Esophagus muscularis mucosa (tissue), 3 donors: ENCODE measurements at regions not wholly inside any gene's neighbourhood (a gene's known extent, or its start where the extent isn't known, plus 50 kb on each side); places are given as distances from the start of the nearest gene placed in this dataset.

ENCODE experiments used
- POLR2A ChIP-seq: fragments of 450-650 bp; IDR thresholded peaks from one replicate; pipeline ENCODE4 v1.6.1; 2017; ENCODE audit warnings: antibody characterized with exemption, moderate library complexity, mild to moderate bottlenecking, low read depth
- POLR2AphosphoS5 ChIP-seq, 2 donors: sonication (generic); formaldehyde crosslinking; IDR thresholded peaks; one replicate each; pipeline ENCODE4 v1.6.1; 2017; ENCODE audit warnings: antibody characterized with exemption in 2 of 2
- TF ChIP-seq, protein P1 (sequence below), 3 experiments: fragments of 200-600 bp in 2 of 3; fragments of 450-650 bp in 1 of 3; sonication (generic) in 2 of 3; IDR thresholded peaks; one replicate each; pipeline ENCODE4 v1.5.1; 2017 to 2019; ENCODE audit warnings: antibody characterized with exemption in 3 of 3, mild to moderate bottlenecking in 2 of 3, moderate library complexity in 1 of 3

GRCh38 chr6:137793805-137794515 is 73.1 kb upstream of the TNFAIP3 start:
- TF ChIP-seq, protein P1, sequence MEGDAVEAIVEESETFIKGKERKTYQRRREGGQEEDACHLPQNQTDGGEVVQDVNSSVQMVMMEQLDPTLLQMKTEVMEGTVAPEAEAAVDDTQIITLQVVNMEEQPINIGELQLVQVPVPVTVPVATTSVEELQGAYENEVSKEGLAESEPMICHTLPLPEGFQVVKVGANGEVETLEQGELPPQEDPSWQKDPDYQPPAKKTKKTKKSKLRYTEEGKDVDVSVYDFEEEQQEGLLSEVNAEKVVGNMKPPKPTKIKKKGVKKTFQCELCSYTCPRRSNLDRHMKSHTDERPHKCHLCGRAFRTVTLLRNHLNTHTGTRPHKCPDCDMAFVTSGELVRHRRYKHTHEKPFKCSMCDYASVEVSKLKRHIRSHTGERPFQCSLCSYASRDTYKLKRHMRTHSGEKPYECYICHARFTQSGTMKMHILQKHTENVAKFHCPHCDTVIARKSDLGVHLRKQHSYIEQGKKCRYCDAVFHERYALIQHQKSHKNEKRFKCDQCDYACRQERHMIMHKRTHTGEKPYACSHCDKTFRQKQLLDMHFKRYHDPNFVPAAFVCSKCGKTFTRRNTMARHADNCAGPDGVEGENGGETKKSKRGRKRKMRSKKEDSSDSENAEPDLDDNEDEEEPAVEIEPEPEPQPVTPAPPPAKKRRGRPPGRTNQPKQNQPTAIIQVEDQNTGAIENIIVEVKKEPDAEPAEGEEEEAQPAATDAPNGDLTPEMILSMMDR (IDR thresholded peaks at IDR 0.05), result no peak
- TF ChIP-seq POLR2AphosphoS5 (IDR thresholded peaks at IDR 0.05) (no peak), POLR2A (no peak)
